ENCODE measurements at regions not wholly inside any gene's neighbourhood (a gene's known extent, or its start where the extent isn't known, plus 50 kb on each side); places are given as distances from the start of the nearest gene placed in this dataset.

GRCh38 chr22:48151641-48152040, 1389.2 kb downstream of the TBC1D22A start:
- TF ChIP-seq BACH2 (CRISPR knock-in tag; IDR thresholded peaks at IDR 0.05; ENCODE audit: borderline replicate concordance) (no peak), SNAI2 (CRISPR knock-in tag; IDR thresholded peaks at IDR 0.05) (no peak)
- no peak for ATAC-seq

GRCh38 chr22:48147831-48148230, 1385.4 kb downstream of the TBC1D22A start:
- no peak for TF ChIP-seq BACH2 (CRISPR knock-in tag; IDR thresholded peaks at IDR 0.05; ENCODE audit: borderline replicate concordance)
- TF ChIP-seq ZFP30 (CRISPR knock-in tag; IDR thresholded peaks at IDR 0.05) = no peak
- no peak for TF ChIP-seq GLIS3 (CRISPR knock-in tag; IDR thresholded peaks at IDR 0.05)
- TF ChIP-seq ISL1 (CRISPR knock-in tag; IDR thresholded peaks at IDR 0.05) = no peak
- no peak for TF ChIP-seq POU6F1 (CRISPR knock-in tag; IDR thresholded peaks at IDR 0.05; ENCODE audit: borderline replicate concordance, low read depth)
- no peak for TF ChIP-seq PATZ1 (CRISPR knock-in tag; IDR thresholded peaks at IDR 0.05; ENCODE audit: borderline replicate concordance)
- no peak for ATAC-seq

- ATAC-seq = no peak
- TF ChIP-seq PATZ1 (CRISPR knock-in tag; IDR thresholded peaks at IDR 0.05; ENCODE audit: borderline replicate concordance) = no peak
- TF ChIP-seq TCF4 (CRISPR knock-in tag; IDR thresholded peaks at IDR 0.05; ENCODE audit: borderline replicate concordance) = no peak
- no peak for TF ChIP-seq RARB (CRISPR knock-in tag; IDR thresholded peaks at IDR 0.05)
- no peak for TF ChIP-seq OSR1 (CRISPR knock-in tag; IDR thresholded peaks at IDR 0.05)
- TF ChIP-seq TSHZ2 (CRISPR knock-in tag; IDR thresholded peaks at IDR 0.05) = no peak
- TF ChIP-seq ZNF8 (CRISPR knock-in tag; IDR thresholded peaks at IDR 0.05) = no peak
- no peak for TF ChIP-seq POU6F1 (CRISPR knock-in tag; IDR thresholded peaks at IDR 0.05; ENCODE audit: borderline replicate concordance, low read depth)
Measured at GRCh38 chr22:48147404-48147803, 1385.0 kb downstream of the TBC1D22A start.

GRCh38 chr22:48146426-48146825, 1384.0 kb downstream of the TBC1D22A start:
- no peak for TF ChIP-seq CREB5 (CRISPR knock-in tag; IDR thresholded peaks at IDR 0.05; ENCODE audit: low read depth)
- no peak for TF ChIP-seq ZFP3 (CRISPR knock-in tag; IDR thresholded peaks at IDR 0.05)
- TF ChIP-seq CSRNP3 (CRISPR knock-in tag; IDR thresholded peaks at IDR 0.05) = no peak
- no peak for TF ChIP-seq SNAI2 (CRISPR knock-in tag; IDR thresholded peaks at IDR 0.05)
- no peak for TF ChIP-seq ARNTL (CRISPR knock-in tag; IDR thresholded peaks at IDR 0.05; ENCODE audit: borderline replicate concordance, low read depth)
- no peak for TF ChIP-seq GLIS3 (CRISPR knock-in tag; IDR thresholded peaks at IDR 0.05)
- TF ChIP-seq ZNF70 (CRISPR knock-in tag; IDR thresholded peaks at IDR 0.05) = no peak
- no peak for ATAC-seq

All from SK-N-SH treated with all-trans-retinoic acid at 6 μM for 48 hours (cell line).